Smooth muscle cell (in vitro differentiated cells): ENCODE measurements at regions not wholly inside any gene's neighbourhood (a gene's known extent, or its start where the extent isn't known, plus 50 kb on each side); places are given as distances from the start of the nearest gene placed in this dataset.

Experiments used
- DNase-seq: peaks from one replicate; lab custom pipeline; 2025; ENCODE audit not compliant: unreplicated experiment; lab: John Stamatoyannopoulos, UW
- H2AFZ ChIP-seq: fragments of 200-600 bp; sonication (generic); 2 replicates; pipeline ENCODE4 v1.6.0; 2016; ENCODE audit warnings: antibody characterized with exemption, low read depth, mild to moderate bottlenecking
- H3F3A ChIP-seq: fragments of 200-600 bp; sonication (generic); 2 replicates; pipeline ENCODE4 v1.6.0; 2017; ENCODE audit warnings: antibody characterized with exemption, low read depth
- H3K27ac ChIP-seq: fragments of 200-600 bp; sonication (generic); 2 replicates; pipeline ENCODE4 v1.5.1; 2016; ENCODE audit warnings: low read depth, mild to moderate bottlenecking
- H3K27me3 ChIP-seq: fragments of 200-600 bp; sonication (generic); 2 replicates; pipeline ENCODE4 v1.6.1; 2016; ENCODE audit warnings: low read depth, mild to moderate bottlenecking
- H3K36me3 ChIP-seq: fragments of 200-600 bp; sonication (generic); 2 replicates; pipeline ENCODE4 v1.5.1; 2016; ENCODE audit warnings: low read depth
- H3K4me1 ChIP-seq: fragments of 200-600 bp; sonication (generic); 2 replicates; pipeline ENCODE4 v1.5.1; 2016; ENCODE audit warnings: low read depth
- H3K4me2 ChIP-seq: fragments of 200-600 bp; sonication (generic); 2 replicates; pipeline ENCODE4 v1.6.0; 2016; ENCODE audit warnings: mild to moderate bottlenecking
- H3K4me3 ChIP-seq: fragments of 200-600 bp; sonication (generic); 2 replicates; pipeline ENCODE4 v1.5.1; 2016; ENCODE audit warnings: mild to moderate bottlenecking
- H3K79me2 ChIP-seq: fragments of 200-600 bp; sonication (generic); 2 replicates; pipeline ENCODE4 v1.6.0; 2016; ENCODE audit warnings: low read depth, mild to moderate bottlenecking
- H3K9ac ChIP-seq: fragments of 200-600 bp; sonication (generic); 2 replicates; pipeline ENCODE4 v1.6.0; 2016; ENCODE audit warnings: low read depth
- H3K9me3 ChIP-seq: fragments of 200-600 bp; sonication (generic); replicated peaks from 2 replicates; pipeline ENCODE4 v1.5.1; 2016; ENCODE audit warnings: low read depth
- H4K20me1 ChIP-seq: fragments of 200-600 bp; sonication (generic); 2 replicates; pipeline ENCODE4 v1.6.0; 2016; ENCODE audit warnings: low read depth
- WGBS: methylation state at CpG from one replicate; pipeline ENCODE4 v1.1.7; 2016; ENCODE audit warnings: low lambda C conversion rate; 5-methylcytosine and 5-hydroxymethylcytosine counted together
- TF ChIP-seq, protein P1 (sequence below): fragments of 200-600 bp; sonication (generic); IDR thresholded peaks from 2 replicates; pipeline ENCODE4 v1.5.1; 2017; ENCODE audit warnings: borderline replicate concordance, mild to moderate bottlenecking, antibody characterized with exemption; ENCODE audit not compliant: insufficient read depth, poor library complexity, severe bottlenecking

- H3K4me1 ChIP-seq, result no peaks in the 10 kb centered on the region
- no peak for DNase-seq
Observed at GRCh38 chr4:181432335-181432734, 810.9 kb upstream of the TENM3 start.

DNA sequence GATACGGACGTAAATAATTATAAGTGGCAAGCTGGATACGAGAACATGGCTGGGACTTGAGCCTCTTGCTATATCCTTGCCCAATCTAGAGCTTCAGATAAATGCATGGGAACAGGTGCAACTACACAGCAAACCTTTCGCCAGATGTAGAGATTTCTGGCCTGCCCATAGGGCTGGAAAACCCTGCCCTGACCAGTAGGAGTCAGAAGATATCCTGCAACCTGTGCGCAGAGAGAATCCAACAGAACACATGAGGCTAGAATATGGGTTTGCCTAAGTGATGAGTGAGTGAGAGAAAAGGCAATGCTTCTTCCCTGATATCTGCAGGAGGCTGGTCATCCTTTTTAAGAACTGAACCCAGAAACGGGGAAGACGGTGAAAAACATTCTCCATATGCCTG, 805.3 kb upstream of the TENM3 start:
- H3K27ac ChIP-seq, result no peak overlapping the region
- no peaks in the 10 kb centered on the region for H4K20me1 ChIP-seq
- no peak overlapping the region for H3K9ac ChIP-seq
- WGBS, result 91% methylated on average over 7 of the region's 7 CpGs
- DNase-seq, result no peak
- H3K36me3 ChIP-seq, result no peaks in the 10 kb centered on the region
- no peaks in the 10 kb centered on the region for H3K79me2 ChIP-seq
- H3K9me3 ChIP-seq, result no peaks in the 10 kb centered on the region
- no peaks in the 10 kb centered on the region for H3K4me1 ChIP-seq
- H3F3A ChIP-seq, result no peaks in the 10 kb centered on the region
- H3K4me2 ChIP-seq, result no peak overlapping the region
- no peak overlapping the region for H2AFZ ChIP-seq
- H3K27me3 ChIP-seq, result peaks cover under 1% of the 10 kb centered on the region
- TF ChIP-seq, protein P1, sequence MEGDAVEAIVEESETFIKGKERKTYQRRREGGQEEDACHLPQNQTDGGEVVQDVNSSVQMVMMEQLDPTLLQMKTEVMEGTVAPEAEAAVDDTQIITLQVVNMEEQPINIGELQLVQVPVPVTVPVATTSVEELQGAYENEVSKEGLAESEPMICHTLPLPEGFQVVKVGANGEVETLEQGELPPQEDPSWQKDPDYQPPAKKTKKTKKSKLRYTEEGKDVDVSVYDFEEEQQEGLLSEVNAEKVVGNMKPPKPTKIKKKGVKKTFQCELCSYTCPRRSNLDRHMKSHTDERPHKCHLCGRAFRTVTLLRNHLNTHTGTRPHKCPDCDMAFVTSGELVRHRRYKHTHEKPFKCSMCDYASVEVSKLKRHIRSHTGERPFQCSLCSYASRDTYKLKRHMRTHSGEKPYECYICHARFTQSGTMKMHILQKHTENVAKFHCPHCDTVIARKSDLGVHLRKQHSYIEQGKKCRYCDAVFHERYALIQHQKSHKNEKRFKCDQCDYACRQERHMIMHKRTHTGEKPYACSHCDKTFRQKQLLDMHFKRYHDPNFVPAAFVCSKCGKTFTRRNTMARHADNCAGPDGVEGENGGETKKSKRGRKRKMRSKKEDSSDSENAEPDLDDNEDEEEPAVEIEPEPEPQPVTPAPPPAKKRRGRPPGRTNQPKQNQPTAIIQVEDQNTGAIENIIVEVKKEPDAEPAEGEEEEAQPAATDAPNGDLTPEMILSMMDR, result no peak
- H3K4me3 ChIP-seq, result no peak overlapping the region

More at GRCh38 chr4:181432335-181432734, 810.9 kb upstream of the TENM3 start:
- Histone ChIP-seq H3K4me2 (no peak overlapping the region), H3K79me2 (no peaks in the 10 kb centered on the region), H3K9me3 (no peaks in the 10 kb centered on the region), H3K9ac (no peak overlapping the region), H2AFZ (no peak overlapping the region), H3F3A (no peaks in the 10 kb centered on the region), H3K27me3 (no peaks in the 10 kb centered on the region), H3K27ac (no peak overlapping the region), H3K4me3 (no peak overlapping the region), H3K36me3 (no peaks in the 10 kb centered on the region), H4K20me1 (no peaks in the 10 kb centered on the region)
- 52% methylated on average over 6 of the region's 6 CpGs for WGBS
- TF ChIP-seq, protein P1, result no peak

DNA sequence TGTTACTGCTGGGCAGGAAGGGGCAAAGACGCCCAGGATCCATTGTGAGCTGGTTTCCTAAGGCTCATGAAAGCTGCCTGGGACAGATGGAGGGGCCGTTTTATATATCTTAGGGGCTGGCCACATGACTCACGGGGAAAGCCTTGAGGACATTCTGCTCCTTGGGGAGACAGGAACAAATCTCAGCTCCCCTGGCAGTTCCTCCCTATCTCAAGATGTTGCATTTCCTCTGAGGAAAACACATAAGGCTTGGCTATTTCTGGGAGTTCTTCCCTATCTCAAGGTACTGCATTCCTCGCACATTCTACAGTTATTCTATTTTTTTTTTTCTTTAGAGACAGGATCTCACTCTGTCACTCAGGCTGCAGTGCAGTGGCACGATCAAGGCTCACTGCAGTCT, 804.6 kb upstream of the TENM3 start:
- H3K9me3 ChIP-seq, result no peaks in the 10 kb centered on the region
- WGBS, result 77% methylated on average over 5 of the region's 5 CpGs
- H2AFZ ChIP-seq, result no peak overlapping the region
- no peaks in the 10 kb centered on the region for H3K4me1 ChIP-seq
- no peak for DNase-seq
- TF ChIP-seq, protein P1, result no peak
- H3K27me3 ChIP-seq, result peaks cover 3% of the 10 kb centered on the region
- H3K27ac ChIP-seq, result no peak overlapping the region
- no peak overlapping the region for H3K4me3 ChIP-seq
- no peak overlapping the region for H3K4me2 ChIP-seq
- H4K20me1 ChIP-seq, result no peaks in the 10 kb centered on the region
- no peak overlapping the region for H3K9ac ChIP-seq
- H3F3A ChIP-seq, result no peaks in the 10 kb centered on the region
- H3K79me2 ChIP-seq, result no peaks in the 10 kb centered on the region
- no peaks in the 10 kb centered on the region for H3K36me3 ChIP-seq

DNA sequence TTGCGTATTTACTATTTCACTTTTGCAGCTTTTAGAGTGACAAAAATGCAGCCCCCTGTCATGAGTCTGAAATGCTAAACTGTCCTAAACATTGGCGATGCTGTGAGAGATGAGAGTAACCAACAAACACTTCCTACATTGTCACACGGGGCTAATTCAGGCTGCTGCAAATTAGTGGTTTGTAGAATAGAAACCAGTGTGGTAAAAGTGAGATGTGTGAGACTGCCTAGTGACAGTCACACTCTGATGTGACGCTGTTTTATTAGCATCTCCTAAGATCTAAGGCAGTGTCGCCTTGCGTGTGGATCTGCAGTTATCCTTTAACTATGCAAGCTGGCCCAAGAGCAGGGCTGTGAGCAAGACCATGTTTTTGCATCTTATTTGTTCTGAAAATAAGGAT, 800.2 kb upstream of the TENM3 start:
- Histone ChIP-seq H3K4me3 (no peak overlapping the region), H3F3A (no peaks in the 10 kb centered on the region), H3K27ac (no peak overlapping the region), H3K9me3 (no peaks in the 10 kb centered on the region), H3K4me2 (no peak overlapping the region), H3K79me2 (no peaks in the 10 kb centered on the region), H2AFZ (no peak overlapping the region), H3K27me3 (peaks cover 3% of the 10 kb centered on the region), H3K9ac (no peak overlapping the region), H3K36me3 (no peaks in the 10 kb centered on the region), H3K4me1 (no peaks in the 10 kb centered on the region), H4K20me1 (no peaks in the 10 kb centered on the region)
- WGBS, result 54% methylated on average over 6 of the region's 6 CpGs
- DNase-seq, result no peak
- TF ChIP-seq, protein P1, result no peak
